ENCODE measurements at regions not wholly inside any gene's neighbourhood (a gene's known extent, or its start where the extent isn't known, plus 50 kb on each side); places are given as distances from the start of the nearest gene placed in this dataset.

DNA sequence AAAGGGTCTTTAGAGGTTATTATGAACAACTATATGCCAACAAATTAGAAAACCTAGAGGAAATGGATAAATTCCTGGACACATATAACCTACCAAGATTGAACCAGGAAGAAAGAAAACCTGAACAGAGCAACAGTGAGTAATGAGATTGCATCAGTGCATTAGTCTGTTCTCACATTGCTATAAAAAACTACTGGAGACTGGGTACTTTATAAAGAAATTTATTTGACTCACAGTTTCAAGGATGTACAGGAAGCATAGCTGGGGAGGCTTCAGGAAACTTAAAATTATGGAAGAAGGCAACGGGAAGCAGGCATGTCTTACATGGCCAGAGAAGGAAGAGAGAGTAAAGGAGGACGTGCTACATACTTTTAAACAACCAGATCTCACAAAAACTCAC lies 70.8 kb upstream of the GNAZ start:
- no peak for DNase-seq (ENCODE audit: low read depth)

GRCh38 chr22:23000657-23001347 lies 69.5 kb upstream of the GNAZ start:
- no peak for DNase-seq (ENCODE audit: low read depth)

GRCh38 chr22:23001463-23001862 lies 68.9 kb upstream of the GNAZ start:
- no peak for DNase-seq (ENCODE audit: low read depth)

DNA sequence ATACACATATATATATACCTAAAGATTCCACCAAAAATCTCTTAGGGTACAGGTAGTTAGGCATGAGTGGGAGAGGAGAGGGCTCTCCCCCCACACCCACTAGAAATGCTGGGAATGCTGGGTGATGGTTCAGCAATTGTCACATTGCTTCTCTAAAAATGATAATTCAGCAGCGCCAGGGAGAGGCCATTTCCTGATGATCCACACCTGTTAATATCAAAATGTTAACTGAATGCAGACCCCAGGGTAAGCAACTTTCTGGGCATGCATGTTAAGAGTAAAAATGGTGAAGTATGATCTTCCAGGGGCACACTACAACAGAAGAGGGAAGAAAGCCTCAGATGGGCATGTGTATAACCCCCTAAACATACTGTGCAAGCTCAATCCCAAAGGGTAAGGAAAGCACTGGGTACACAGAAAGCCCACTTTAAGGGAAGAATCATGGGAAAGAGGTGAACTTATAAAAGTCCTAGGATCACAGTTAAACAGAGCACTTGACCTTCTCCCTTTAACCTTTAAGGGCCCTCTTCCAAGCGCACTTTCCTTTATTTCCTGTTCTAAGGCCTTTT lies 67.6 kb upstream of the GNAZ start:
- DNase-seq (ENCODE audit: low read depth) = no peak

DNA sequence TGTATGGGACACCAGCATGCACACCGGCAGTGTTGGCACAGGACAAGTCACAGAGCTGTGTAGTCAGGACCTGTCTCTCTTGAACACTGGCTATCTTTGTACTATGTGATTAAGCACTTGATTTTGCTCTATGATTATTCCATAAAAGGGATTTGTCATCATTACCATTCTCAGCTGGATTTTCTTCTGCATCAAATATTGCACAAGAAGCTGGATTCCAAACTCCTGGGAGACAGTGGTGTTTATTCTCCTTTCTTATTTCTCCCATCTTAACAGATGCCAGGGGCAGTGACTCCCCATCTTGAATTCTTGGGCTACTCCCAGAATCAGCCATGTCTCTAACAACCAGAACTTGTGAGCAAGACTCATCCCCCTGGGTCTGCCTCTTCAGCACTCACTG lies 62.5 kb upstream of the GNAZ start:
- DNase-seq (ENCODE audit: low read depth) = peak; percentile 3

- DNase-seq (ENCODE audit: low read depth) = no peak
These were observed 61.4 kb upstream of the GNAZ start for GRCh38 chr22:23008896-23009295.

All from EH (cell line).